ENCODE measurements at regions not wholly inside any gene's neighbourhood (a gene's known extent, or its start where the extent isn't known, plus 50 kb on each side); places are given as distances from the start of the nearest gene placed in this dataset.

DNA sequence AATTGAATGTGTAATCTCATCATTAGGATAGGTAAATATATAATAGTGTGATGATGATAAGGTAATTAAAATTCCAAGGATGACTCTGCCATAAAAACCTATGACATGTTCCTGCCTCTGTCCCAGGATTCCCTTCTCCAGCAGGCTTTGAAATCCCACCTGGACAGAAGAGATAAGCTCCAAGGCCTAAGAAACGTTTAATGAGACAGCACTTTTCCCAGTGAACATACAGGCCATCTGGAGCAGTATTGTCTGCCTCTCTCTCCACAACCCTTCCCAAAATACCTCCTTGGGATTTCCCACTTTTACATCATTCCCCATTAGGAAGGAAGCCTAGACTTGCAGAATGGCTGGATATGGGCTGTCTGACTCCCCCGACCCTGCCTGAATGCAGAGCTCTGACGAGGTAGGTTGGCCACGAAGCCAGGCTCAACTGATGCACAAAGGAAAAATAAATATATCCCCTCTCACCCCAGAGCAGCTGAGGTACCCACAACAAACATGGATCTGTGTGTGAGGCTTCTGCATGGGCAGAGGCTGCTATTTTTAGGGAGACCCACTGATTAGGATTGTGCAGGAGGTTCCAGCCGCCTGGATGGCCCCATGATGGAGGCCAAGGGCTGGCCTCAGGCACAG is 71.0 kb downstream of the TMPRSS5 start:
- peaks cover 31% of the 10 kb centered on the region for H3K27me3 Mint-ChIP-seq (ENCODE audit: low read depth)
- no peaks in the 10 kb centered on the region for H3K4me1 Mint-ChIP-seq
- no peak overlapping the region for H3K27ac Mint-ChIP-seq
- no peaks in the 10 kb centered on the region for H3K36me3 Mint-ChIP-seq (ENCODE audit: low read depth)
- H3K4me3 Mint-ChIP-seq, result no peak overlapping the region
- peaks cover 2% of the 10 kb centered on the region for H3K9me3 Mint-ChIP-seq
- TF ChIP-seq, protein P1, sequence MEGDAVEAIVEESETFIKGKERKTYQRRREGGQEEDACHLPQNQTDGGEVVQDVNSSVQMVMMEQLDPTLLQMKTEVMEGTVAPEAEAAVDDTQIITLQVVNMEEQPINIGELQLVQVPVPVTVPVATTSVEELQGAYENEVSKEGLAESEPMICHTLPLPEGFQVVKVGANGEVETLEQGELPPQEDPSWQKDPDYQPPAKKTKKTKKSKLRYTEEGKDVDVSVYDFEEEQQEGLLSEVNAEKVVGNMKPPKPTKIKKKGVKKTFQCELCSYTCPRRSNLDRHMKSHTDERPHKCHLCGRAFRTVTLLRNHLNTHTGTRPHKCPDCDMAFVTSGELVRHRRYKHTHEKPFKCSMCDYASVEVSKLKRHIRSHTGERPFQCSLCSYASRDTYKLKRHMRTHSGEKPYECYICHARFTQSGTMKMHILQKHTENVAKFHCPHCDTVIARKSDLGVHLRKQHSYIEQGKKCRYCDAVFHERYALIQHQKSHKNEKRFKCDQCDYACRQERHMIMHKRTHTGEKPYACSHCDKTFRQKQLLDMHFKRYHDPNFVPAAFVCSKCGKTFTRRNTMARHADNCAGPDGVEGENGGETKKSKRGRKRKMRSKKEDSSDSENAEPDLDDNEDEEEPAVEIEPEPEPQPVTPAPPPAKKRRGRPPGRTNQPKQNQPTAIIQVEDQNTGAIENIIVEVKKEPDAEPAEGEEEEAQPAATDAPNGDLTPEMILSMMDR (IDR thresholded peaks at IDR 0.05; ENCODE audit: unreplicated experiment in 3 of 3), result no peak

GRCh38 chr11:113632981-113633380 is 73.1 kb downstream of the TMPRSS5 start:
- Mint-ChIP-seq H3K9me3 (peaks cover 2% of the 10 kb centered on the region), H3K4me3 (no peak overlapping the region), H3K4me1 (no peaks in the 10 kb centered on the region), H3K36me3 (ENCODE audit: low read depth) (no peaks in the 10 kb centered on the region), H3K27ac (no peak overlapping the region), H3K27me3 (ENCODE audit: low read depth) (peaks cover 35% of the 10 kb centered on the region)
- TF ChIP-seq, protein P1 (IDR thresholded peaks at IDR 0.05; ENCODE audit: unreplicated experiment in 3 of 3), result no peak

DNA sequence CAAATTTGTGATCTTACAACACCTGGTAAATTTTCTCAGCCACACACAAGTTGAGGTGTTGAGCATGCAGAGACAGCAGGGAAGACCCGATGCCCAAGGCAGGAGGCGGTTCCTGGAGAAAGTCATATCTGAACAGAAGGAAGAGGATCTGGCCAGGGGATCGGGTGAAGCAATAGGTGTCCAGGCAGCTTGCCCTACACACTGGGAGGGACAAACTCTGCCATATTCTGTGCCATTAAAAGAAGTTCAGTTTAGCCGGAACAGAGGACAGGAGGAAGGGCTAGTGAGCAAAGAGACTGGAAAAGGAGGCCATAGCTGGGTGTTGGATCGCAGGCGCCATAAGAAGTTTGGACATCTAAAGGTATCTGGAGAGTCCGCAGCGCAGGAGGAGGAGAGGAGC is 76.5 kb downstream of the TMPRSS5 start:
- TF ChIP-seq, protein P1 (IDR thresholded peaks at IDR 0.05; ENCODE audit: unreplicated experiment in 3 of 3), result no peak
- no peak overlapping the region for H3K4me3 Mint-ChIP-seq
- H3K4me1 Mint-ChIP-seq, result no peaks in the 10 kb centered on the region
- H3K36me3 Mint-ChIP-seq (ENCODE audit: low read depth), result no peaks in the 10 kb centered on the region
- H3K9me3 Mint-ChIP-seq, result peaks cover 5% of the 10 kb centered on the region
- H3K27ac Mint-ChIP-seq, result no peak overlapping the region
- H3K27me3 Mint-ChIP-seq (ENCODE audit: low read depth), result peaks cover 41% of the 10 kb centered on the region

GRCh38 chr11:113628912-113629311 is 77.2 kb downstream of the TMPRSS5 start:
- Mint-ChIP-seq H3K4me1 (no peaks in the 10 kb centered on the region), H3K27me3 (ENCODE audit: low read depth) (peaks cover 41% of the 10 kb centered on the region), H3K9me3 (peaks cover 4% of the 10 kb centered on the region), H3K27ac (no peak overlapping the region), H3K4me3 (no peak overlapping the region), H3K36me3 (ENCODE audit: low read depth) (no peaks in the 10 kb centered on the region)
- TF ChIP-seq, protein P1 (IDR thresholded peaks at IDR 0.05; ENCODE audit: unreplicated experiment in 3 of 3), result no peak

DNA sequence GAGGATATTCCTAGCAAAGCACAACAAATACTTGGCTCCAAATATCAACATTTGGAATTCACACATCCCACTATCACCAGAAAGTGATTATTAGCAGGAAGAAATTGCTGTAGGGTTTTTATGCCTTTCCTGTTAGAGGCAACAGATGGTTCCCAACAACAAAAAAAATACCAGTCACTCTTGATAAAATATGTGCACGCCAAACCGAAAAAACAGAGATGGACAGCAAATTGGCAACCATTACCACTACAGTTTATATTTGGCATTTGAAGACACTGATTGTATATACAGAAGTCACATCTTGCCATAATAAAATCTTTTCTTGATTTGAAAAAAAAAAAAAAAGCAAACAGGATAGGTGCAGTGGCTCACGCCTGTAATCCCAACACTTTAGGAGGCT is 78.2 kb downstream of the TMPRSS5 start:
- TF ChIP-seq, protein P1 (IDR thresholded peaks at IDR 0.05; ENCODE audit: unreplicated experiment in 3 of 3), result no peak

DNA sequence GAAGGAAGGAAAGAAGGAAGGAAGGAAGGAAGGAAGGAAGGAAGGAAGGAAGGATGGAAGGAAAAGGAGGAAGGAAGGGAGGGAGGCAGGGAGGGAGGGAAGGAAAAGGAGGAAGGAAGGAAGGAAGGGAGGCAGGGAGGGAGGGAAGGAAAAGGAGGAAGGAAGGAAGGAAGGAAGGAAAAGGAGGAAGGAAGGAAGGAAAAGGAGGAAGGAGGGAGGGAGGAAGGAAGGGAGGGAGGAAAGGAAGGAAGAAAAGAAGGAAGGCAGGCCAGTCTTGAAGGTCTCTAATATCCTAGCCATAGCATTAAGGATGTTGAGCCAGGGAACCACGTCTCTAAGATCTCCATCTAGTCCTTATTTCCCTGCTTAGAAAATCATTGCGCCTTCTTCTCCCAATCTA is 78.8 kb downstream of the TMPRSS5 start:
- H3K4me3 Mint-ChIP-seq, result no peak overlapping the region
- H3K27ac Mint-ChIP-seq, result no peak overlapping the region
- no peaks in the 10 kb centered on the region for H3K36me3 Mint-ChIP-seq (ENCODE audit: low read depth)
- H3K27me3 Mint-ChIP-seq (ENCODE audit: low read depth), result peaks cover 36% of the 10 kb centered on the region
- H3K9me3 Mint-ChIP-seq, result peaks cover 2% of the 10 kb centered on the region
- no peaks in the 10 kb centered on the region for H3K4me1 Mint-ChIP-seq
- TF ChIP-seq, protein P1 (IDR thresholded peaks at IDR 0.05; ENCODE audit: unreplicated experiment in 3 of 3), result no peak

More for the DNA sequence above, 78.2 kb downstream of the TMPRSS5 start:
- Mint-ChIP-seq H3K36me3 (ENCODE audit: low read depth) (no peaks in the 10 kb centered on the region), H3K9me3 (peaks cover 2% of the 10 kb centered on the region), H3K27ac (no peak overlapping the region), H3K27me3 (ENCODE audit: low read depth) (peaks cover 41% of the 10 kb centered on the region), H3K4me3 (no peak overlapping the region), H3K4me1 (no peaks in the 10 kb centered on the region)
